COLO668 (cell line): ENCODE measurements at regions not wholly inside any gene's neighbourhood (a gene's known extent, or its start where the extent isn't known, plus 50 kb on each side); places are given as distances from the start of the nearest gene placed in this dataset.
"Not testable (repeated sequence)": the region's sequence is repeated elsewhere in the genome, so short reads cannot be mapped to it uniquely, and the experiment has no call there.

Experiments
- DNase-seq: peaks from one replicate; lab custom pipeline; 2025; ENCODE audit not compliant: unreplicated experiment; lab: John Stamatoyannopoulos, UW

- DNase-seq = no peak
These were observed 67.2 kb upstream of the ARHGAP29 start for GRCh38 chr1:94304553-94304952.

GRCh38 chr1:94303005-94303404, 65.6 kb upstream of the ARHGAP29 start:
- DNase-seq = no peak

GRCh38 chr1:94302497-94302896, 65.1 kb upstream of the ARHGAP29 start:
- no peak for DNase-seq

- DNase-seq = no peak
These were observed 63.8 kb upstream of the ARHGAP29 start for GRCh38 chr1:94301186-94301585.

GRCh38 chr1:94300731-94301130, 63.3 kb upstream of the ARHGAP29 start:
- DNase-seq = no peak

- no peak for DNase-seq
These were observed 62.5 kb upstream of the ARHGAP29 start for GRCh38 chr1:94299627-94300553.

- no peak for DNase-seq
These were observed 61.5 kb upstream of the ARHGAP29 start for GRCh38 chr1:94298861-94299260.

- no peak for DNase-seq
These were observed 58.6 kb upstream of the ARHGAP29 start for GRCh38 chr1:94296018-94296417.

GRCh38 chr1:94292978-94293377, 55.6 kb upstream of the ARHGAP29 start:
- not testable (repeated sequence) for DNase-seq

GRCh38 chr1:94289244-94289643, 51.9 kb upstream of the ARHGAP29 start:
- DNase-seq = not testable (repeated sequence)
